ENCODE measurements at regions not wholly inside any gene's neighbourhood (a gene's known extent, or its start where the extent isn't known, plus 50 kb on each side); places are given as distances from the start of the nearest gene placed in this dataset.

- TF ChIP-seq, protein P1, sequence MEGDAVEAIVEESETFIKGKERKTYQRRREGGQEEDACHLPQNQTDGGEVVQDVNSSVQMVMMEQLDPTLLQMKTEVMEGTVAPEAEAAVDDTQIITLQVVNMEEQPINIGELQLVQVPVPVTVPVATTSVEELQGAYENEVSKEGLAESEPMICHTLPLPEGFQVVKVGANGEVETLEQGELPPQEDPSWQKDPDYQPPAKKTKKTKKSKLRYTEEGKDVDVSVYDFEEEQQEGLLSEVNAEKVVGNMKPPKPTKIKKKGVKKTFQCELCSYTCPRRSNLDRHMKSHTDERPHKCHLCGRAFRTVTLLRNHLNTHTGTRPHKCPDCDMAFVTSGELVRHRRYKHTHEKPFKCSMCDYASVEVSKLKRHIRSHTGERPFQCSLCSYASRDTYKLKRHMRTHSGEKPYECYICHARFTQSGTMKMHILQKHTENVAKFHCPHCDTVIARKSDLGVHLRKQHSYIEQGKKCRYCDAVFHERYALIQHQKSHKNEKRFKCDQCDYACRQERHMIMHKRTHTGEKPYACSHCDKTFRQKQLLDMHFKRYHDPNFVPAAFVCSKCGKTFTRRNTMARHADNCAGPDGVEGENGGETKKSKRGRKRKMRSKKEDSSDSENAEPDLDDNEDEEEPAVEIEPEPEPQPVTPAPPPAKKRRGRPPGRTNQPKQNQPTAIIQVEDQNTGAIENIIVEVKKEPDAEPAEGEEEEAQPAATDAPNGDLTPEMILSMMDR (IDR thresholded peaks at IDR 0.05; ENCODE audit: poor library complexity, severe bottlenecking), result no peak
- TF ChIP-seq EP300 (conservative IDR thresholded peaks at IDR 0.05; ENCODE audit: poor library complexity, severe bottlenecking) (no peak), RAD21 (conservative IDR thresholded peaks at IDR 0.05) (no peak), POLR2AphosphoS5 (IDR thresholded peaks at IDR 0.05) (no peak)
Measured at GRCh38 chr9:82616545-82616944, 446.4 kb downstream of the RASEF start.
